ENCODE measurements at regions not wholly inside any gene's neighbourhood (a gene's known extent, or its start where the extent isn't known, plus 50 kb on each side); places are given as distances from the start of the nearest gene placed in this dataset.

DNA sequence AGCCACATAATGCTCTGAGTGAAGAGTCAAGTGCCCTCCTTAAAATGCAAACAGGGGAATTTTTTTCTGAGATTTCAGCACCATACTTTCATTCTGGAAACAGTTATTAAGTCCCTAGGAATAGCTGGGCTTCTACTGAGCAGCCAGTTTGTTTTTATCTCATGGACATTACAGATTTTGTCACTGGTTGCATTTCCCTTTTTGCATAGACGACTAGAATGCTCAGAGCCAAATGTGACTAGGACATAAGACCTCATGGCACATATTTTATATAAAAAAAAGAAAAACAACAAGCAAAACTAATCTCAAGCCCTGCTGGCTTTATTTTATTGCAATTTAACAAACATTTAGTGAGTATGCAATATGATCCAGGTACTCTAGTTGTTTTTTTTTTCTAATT is 112.7 kb upstream of the NANOGP8 start:
- Histone ChIP-seq H3K4me1 (ENCODE audit: insufficient read depth, low read length) (no peaks in the 10 kb centered on the region), H2AFZ (ENCODE audit: low read length) (no peak overlapping the region), H3K79me2 (ENCODE audit: insufficient read depth, low read length) (no peaks in the 10 kb centered on the region), H3K36me3 (ENCODE audit: insufficient read depth, low read length) (no peaks in the 10 kb centered on the region), H3K4me3 (ENCODE audit: insufficient read depth, low read length) (no peak overlapping the region), H3K9me3 (ENCODE audit: low read depth, low read length) (no peaks in the 10 kb centered on the region), H4K20me1 (ENCODE audit: insufficient read depth, low read length) (no peaks in the 10 kb centered on the region), H3K27ac (ENCODE audit: low read depth, low read length) (no peak overlapping the region), H3K4me2 (ENCODE audit: insufficient read depth, low read length) (no peak overlapping the region), H3K27me3 (ENCODE audit: insufficient read depth, low read length) (peaks cover 3% of the 10 kb centered on the region)
- DNase-seq (ENCODE audit: insufficient read length, low spot score, missing footprints), result no peak
- TF ChIP-seq, protein P1, sequence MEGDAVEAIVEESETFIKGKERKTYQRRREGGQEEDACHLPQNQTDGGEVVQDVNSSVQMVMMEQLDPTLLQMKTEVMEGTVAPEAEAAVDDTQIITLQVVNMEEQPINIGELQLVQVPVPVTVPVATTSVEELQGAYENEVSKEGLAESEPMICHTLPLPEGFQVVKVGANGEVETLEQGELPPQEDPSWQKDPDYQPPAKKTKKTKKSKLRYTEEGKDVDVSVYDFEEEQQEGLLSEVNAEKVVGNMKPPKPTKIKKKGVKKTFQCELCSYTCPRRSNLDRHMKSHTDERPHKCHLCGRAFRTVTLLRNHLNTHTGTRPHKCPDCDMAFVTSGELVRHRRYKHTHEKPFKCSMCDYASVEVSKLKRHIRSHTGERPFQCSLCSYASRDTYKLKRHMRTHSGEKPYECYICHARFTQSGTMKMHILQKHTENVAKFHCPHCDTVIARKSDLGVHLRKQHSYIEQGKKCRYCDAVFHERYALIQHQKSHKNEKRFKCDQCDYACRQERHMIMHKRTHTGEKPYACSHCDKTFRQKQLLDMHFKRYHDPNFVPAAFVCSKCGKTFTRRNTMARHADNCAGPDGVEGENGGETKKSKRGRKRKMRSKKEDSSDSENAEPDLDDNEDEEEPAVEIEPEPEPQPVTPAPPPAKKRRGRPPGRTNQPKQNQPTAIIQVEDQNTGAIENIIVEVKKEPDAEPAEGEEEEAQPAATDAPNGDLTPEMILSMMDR (IDR thresholded peaks at IDR 0.05; ENCODE audit: extremely low read depth, low read depth, low read length), result no peak

DNA sequence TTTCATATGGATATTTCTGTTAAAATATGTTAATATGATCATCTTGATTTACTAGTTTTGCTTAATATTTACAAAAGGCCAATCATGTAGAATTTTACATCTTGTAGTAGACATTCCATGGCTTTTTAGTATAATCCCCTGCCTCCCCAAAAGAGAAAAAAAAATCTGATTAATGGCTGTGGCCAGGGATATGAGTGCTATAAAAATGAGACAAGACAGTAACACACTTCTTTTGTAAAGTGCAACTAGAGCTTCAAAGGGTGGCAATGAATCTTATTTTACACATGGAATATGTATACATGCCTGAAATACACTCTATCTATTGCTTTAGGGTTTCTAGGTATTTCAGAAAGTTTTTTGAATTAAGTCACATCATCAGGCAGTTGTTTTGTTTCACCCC is 112.2 kb upstream of the NANOGP8 start:
- Histone ChIP-seq H3K9me3 (ENCODE audit: low read depth, low read length) (no peaks in the 10 kb centered on the region), H3K79me2 (ENCODE audit: insufficient read depth, low read length) (no peaks in the 10 kb centered on the region), H2AFZ (ENCODE audit: low read length) (no peak overlapping the region), H3K4me1 (ENCODE audit: insufficient read depth, low read length) (no peaks in the 10 kb centered on the region), H3K36me3 (ENCODE audit: insufficient read depth, low read length) (no peaks in the 10 kb centered on the region), H3K27ac (ENCODE audit: low read depth, low read length) (no peak overlapping the region), H3K27me3 (ENCODE audit: insufficient read depth, low read length) (peaks cover 3% of the 10 kb centered on the region), H3K4me2 (ENCODE audit: insufficient read depth, low read length) (no peak overlapping the region), H4K20me1 (ENCODE audit: insufficient read depth, low read length) (no peaks in the 10 kb centered on the region), H3K4me3 (ENCODE audit: insufficient read depth, low read length) (no peak overlapping the region)
- TF ChIP-seq, protein P1 (IDR thresholded peaks at IDR 0.05; ENCODE audit: extremely low read depth, low read depth, low read length), result no peak
- no peak for DNase-seq (ENCODE audit: insufficient read length, low spot score, missing footprints)

DNA sequence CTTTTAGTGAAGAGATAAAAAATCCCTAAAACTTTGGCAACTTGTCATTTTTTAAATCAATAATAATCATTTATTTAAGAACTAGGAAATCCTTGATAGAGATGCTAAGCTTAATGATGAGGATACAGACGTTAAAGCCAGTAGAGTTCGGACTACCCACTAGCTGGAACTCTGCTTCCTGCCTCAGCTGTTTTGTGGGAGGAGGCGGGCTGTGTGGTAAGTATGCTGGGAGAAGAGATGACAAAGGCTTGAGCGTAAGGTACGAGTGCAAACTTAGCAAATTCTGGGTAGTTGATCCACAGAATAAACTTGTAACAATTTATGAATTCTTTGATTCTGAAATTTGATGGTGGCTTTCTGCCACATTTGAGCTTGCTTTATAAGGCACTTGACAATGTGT is 111.2 kb upstream of the NANOGP8 start:
- TF ChIP-seq, protein P1 (IDR thresholded peaks at IDR 0.05; ENCODE audit: extremely low read depth, low read depth, low read length), result no peak
- no peaks in the 10 kb centered on the region for H4K20me1 ChIP-seq (ENCODE audit: insufficient read depth, low read length)

DNA sequence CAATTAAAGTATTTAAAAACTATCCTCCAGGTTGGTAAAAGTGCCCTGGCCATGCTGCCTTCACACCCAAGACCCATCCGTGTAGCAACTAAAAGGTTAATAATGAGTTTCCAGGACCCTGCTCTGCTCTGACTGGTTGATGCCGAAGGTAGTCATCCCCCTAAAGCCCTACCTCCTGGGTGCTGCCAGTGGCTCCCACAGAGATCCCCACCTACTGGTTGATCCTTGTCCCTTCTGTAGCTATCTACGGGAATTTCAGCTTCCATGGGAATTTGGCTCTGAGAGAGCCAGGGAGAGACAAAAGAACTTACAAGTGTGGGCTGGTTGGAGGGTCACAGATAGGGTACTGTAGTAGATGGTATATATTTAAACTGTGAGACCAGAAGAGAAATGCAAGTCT is 110.6 kb upstream of the NANOGP8 start:
- H3K79me2 ChIP-seq (ENCODE audit: insufficient read depth, low read length), result no peaks in the 10 kb centered on the region
- no peak overlapping the region for H2AFZ ChIP-seq (ENCODE audit: low read length)
- DNase-seq (ENCODE audit: insufficient read length, low spot score, missing footprints), result no peak
- H3K4me2 ChIP-seq (ENCODE audit: insufficient read depth, low read length), result no peak overlapping the region
- TF ChIP-seq, protein P1 (IDR thresholded peaks at IDR 0.05; ENCODE audit: extremely low read depth, low read depth, low read length), result no peak
- H3K4me3 ChIP-seq (ENCODE audit: insufficient read depth, low read length), result no peak overlapping the region
- no peaks in the 10 kb centered on the region for H3K4me1 ChIP-seq (ENCODE audit: insufficient read depth, low read length)
- peaks cover 3% of the 10 kb centered on the region for H3K27me3 ChIP-seq (ENCODE audit: insufficient read depth, low read length)
- H3K27ac ChIP-seq (ENCODE audit: low read depth, low read length), result no peak overlapping the region
- peaks cover 3% of the 10 kb centered on the region for H3K9me3 ChIP-seq (ENCODE audit: low read depth, low read length)
- H4K20me1 ChIP-seq (ENCODE audit: insufficient read depth, low read length), result no peaks in the 10 kb centered on the region
- H3K36me3 ChIP-seq (ENCODE audit: insufficient read depth, low read length), result no peaks in the 10 kb centered on the region

More for the DNA sequence above, 111.2 kb upstream of the NANOGP8 start:
- DNase-seq (ENCODE audit: insufficient read length, low spot score, missing footprints), result no peak
- no peak overlapping the region for H2AFZ ChIP-seq (ENCODE audit: low read length)
- no peaks in the 10 kb centered on the region for H3K4me1 ChIP-seq (ENCODE audit: insufficient read depth, low read length)
- peaks cover 3% of the 10 kb centered on the region for H3K27me3 ChIP-seq (ENCODE audit: insufficient read depth, low read length)
- H3K27ac ChIP-seq (ENCODE audit: low read depth, low read length), result no peak overlapping the region
- H3K9me3 ChIP-seq (ENCODE audit: low read depth, low read length), result peaks cover 3% of the 10 kb centered on the region
- no peak overlapping the region for H3K4me2 ChIP-seq (ENCODE audit: insufficient read depth, low read length)
- H3K79me2 ChIP-seq (ENCODE audit: insufficient read depth, low read length), result no peaks in the 10 kb centered on the region
- no peak overlapping the region for H3K4me3 ChIP-seq (ENCODE audit: insufficient read depth, low read length)
- H3K36me3 ChIP-seq (ENCODE audit: insufficient read depth, low read length), result no peaks in the 10 kb centered on the region

Data from osteoblast (primary cell).